Neuronal stem cell (in vitro differentiated cells): ENCODE measurements at regions not wholly inside any gene's neighbourhood (a gene's known extent, or its start where the extent isn't known, plus 50 kb on each side); places are given as distances from the start of the nearest gene placed in this dataset.

Experiments
- DNase-seq: peaks from one replicate; pipeline ENCODE4 v3.0.0-alpha.2; 2013; ENCODE audit warnings: low spot score
- H2AFZ ChIP-seq: one replicate; pipeline ENCODE4 v1.6.1; 2013; ENCODE audit warnings: mild to moderate bottlenecking, low read length, inconsistent platforms
- H2AK5ac ChIP-seq: 2 replicates; pipeline ENCODE4 v1.6.1; 2013; ENCODE audit warnings: low read depth, mild to moderate bottlenecking, inconsistent platforms, low read length, moderate library complexity, mixed read lengths
- H2BK120ac ChIP-seq: 2 replicates; pipeline ENCODE4 v1.6.1; 2013; ENCODE audit warnings: low read depth, mild to moderate bottlenecking, inconsistent platforms, low read length, moderate library complexity, mixed read lengths
- H2BK12ac ChIP-seq: one replicate; pipeline ENCODE4 v1.6.1; 2013; ENCODE audit warnings: low read length, inconsistent platforms
- H2BK15ac ChIP-seq: 2 replicates; pipeline ENCODE4 v1.6.1; 2013; ENCODE audit warnings: mild to moderate bottlenecking, low read length, inconsistent platforms, mixed read lengths
- H2BK5ac ChIP-seq: one replicate; pipeline ENCODE4 v1.6.1; 2013; ENCODE audit warnings: inconsistent platforms, mild to moderate bottlenecking, low read length, moderate library complexity
- H3K14ac ChIP-seq: one replicate; pipeline ENCODE4 v1.6.1; 2013; ENCODE audit warnings: low read length, inconsistent platforms
- H3K18ac ChIP-seq: 2 replicates; pipeline ENCODE4 v1.6.1; 2013; ENCODE audit warnings: low read length, inconsistent platforms
- H3K23ac ChIP-seq: 2 replicates; pipeline ENCODE4 v1.6.1; 2013; ENCODE audit warnings: low read depth, mild to moderate bottlenecking, mixed read lengths, low read length, inconsistent platforms; ENCODE audit not compliant: poor library complexity
- H3K27ac ChIP-seq: replicated peaks from 3 replicates; pipeline ENCODE4 v1.5.1; 2013; ENCODE audit warnings: low read length, inconsistent platforms
- H3K27me3 ChIP-seq, 3 experiments: 2 replicates each; pipeline ENCODE4 v1.6.1; 2013; ENCODE audit warnings: low read length in 3 of 3, mild to moderate bottlenecking in 2 of 3, inconsistent platforms in 1 of 3, low read depth in 1 of 3, mixed read lengths in 1 of 3, moderate library complexity in 1 of 3; ENCODE audit not compliant: control insufficient read depth in 3 of 3, insufficient read depth in 3 of 3
- H3K36me3 ChIP-seq, 2 donors: replicated peaks in 1 of 2; 2 replicates each; pipeline ENCODE4 v1.6.1; 2013; ENCODE audit warnings: low read length in 2 of 2; ENCODE audit not compliant: control insufficient read depth in 2 of 2, insufficient read depth in 2 of 2
- H3K4ac ChIP-seq: 2 replicates; pipeline ENCODE4 v1.6.1; 2013; ENCODE audit warnings: inconsistent platforms, mild to moderate bottlenecking, low read length, moderate library complexity
- H3K4me1 ChIP-seq, 2 donors: 1 replicate in 1 of 2; 2 replicates in 1 of 2; pipeline ENCODE4 v1.6.1; 2013; ENCODE audit warnings: low read length in 2 of 2, low read depth in 1 of 2; ENCODE audit not compliant: control insufficient read depth in 2 of 2, insufficient read depth in 1 of 2
- H3K4me2 ChIP-seq: one replicate; pipeline ENCODE4 v1.6.1; 2013; ENCODE audit warnings: mild to moderate bottlenecking, low read length, inconsistent platforms; ENCODE audit not compliant: insufficient read depth, poor library complexity, severe bottlenecking
- H3K4me3 ChIP-seq, 2 donors: 2 replicates each; pipeline ENCODE4 v1.5.1; 2013; ENCODE audit warnings: low read length in 2 of 2, mild to moderate bottlenecking in 2 of 2, inconsistent platforms in 1 of 2, moderate library complexity in 1 of 2
- H3K79me1 ChIP-seq: one replicate; pipeline ENCODE4 v1.6.1; 2013; ENCODE audit warnings: low read depth, mild to moderate bottlenecking, inconsistent platforms, low read length, moderate library complexity
- H3K9ac ChIP-seq: one replicate; pipeline ENCODE4 v1.6.1; 2013; ENCODE audit warnings: mild to moderate bottlenecking, low read depth, low read length, inconsistent platforms; ENCODE audit not compliant: poor library complexity
- H3K9me3 ChIP-seq, 2 donors: replicated peaks in 1 of 2; 2 replicates each; pipeline versions ENCODE3 to v1.6.1; 2013; ENCODE audit warnings: low read length in 2 of 2, mild to moderate bottlenecking in 2 of 2, inconsistent platforms in 1 of 2, low read depth in 1 of 2, mixed read lengths in 1 of 2, moderate library complexity in 1 of 2; ENCODE audit not compliant: control insufficient read depth in 2 of 2, insufficient read depth in 1 of 2
- H4K8ac ChIP-seq: one replicate; pipeline ENCODE4 v1.6.1; 2013; ENCODE audit warnings: low read depth, mild to moderate bottlenecking, inconsistent platforms, low read length, moderate library complexity
- H4K91ac ChIP-seq: one replicate; pipeline ENCODE4 v1.6.1; 2013; ENCODE audit warnings: low read length, low read depth, mild to moderate bottlenecking, inconsistent platforms; ENCODE audit not compliant: poor library complexity
- WGBS, 2 donors: extraction: QIAGEN DNeasy Blood & Tissue Kit; methylation state at CpG; one replicate each; pipeline ENCODE4 v1.1.7; 2013; ENCODE audit warnings: missing lambda C conversion rate in 2 of 2, mixed read lengths in 1 of 2; ENCODE audit not compliant: insufficient read length in 2 of 2, insufficient replicate concordance in 1 of 2; ENCODE audit errors: extremely low coverage in 2 of 2; 5-methylcytosine and 5-hydroxymethylcytosine counted together

DNA sequence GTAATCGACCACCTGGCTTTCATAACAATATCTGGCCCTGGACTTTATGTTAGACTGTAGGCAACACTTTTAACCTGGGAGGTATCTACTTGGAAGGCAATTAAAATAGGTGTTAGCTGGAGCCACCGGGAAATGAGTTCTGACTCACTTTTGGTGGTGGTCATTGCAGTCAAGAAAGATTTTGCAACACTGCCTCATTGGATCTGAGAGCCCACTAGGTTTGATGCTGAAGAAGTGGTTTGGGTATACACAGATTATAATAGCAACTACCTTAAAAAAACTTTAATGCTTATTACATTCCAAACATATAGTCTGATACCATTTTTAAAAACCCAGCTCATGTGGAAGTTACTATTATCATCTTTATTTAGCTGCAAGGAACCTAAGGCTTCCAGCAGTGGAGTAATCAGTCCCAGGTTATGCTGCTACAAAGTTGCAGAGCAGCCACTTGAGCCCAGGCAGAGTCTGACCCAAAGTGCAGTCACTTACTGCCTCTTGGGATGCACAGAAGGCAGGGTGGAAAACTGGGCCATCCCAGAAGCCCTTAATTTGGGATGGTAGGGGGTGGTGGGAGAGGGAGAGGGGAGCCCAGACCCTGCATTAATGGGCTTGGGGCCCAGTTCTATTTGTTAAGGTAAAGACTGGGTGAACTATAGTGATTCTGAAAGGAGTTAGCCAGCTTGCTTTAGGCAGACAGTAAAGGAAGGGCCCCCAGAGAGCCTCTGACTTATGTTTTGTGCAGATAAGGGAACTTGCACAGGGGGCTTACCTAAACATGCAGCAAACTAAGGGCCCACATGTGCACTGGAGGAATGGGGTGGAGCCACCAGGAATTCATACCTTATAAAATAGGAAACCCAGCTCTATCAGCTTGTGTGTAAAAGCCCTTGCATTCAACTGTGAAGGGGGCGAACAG, 149.4 kb downstream of the SNX19 start:
- no CpG with 5 or more reads among the region's 3 CpGs for WGBS, 2 donors
- H3K79me1 ChIP-seq, result no peaks in the 10 kb centered on the region

DNA sequence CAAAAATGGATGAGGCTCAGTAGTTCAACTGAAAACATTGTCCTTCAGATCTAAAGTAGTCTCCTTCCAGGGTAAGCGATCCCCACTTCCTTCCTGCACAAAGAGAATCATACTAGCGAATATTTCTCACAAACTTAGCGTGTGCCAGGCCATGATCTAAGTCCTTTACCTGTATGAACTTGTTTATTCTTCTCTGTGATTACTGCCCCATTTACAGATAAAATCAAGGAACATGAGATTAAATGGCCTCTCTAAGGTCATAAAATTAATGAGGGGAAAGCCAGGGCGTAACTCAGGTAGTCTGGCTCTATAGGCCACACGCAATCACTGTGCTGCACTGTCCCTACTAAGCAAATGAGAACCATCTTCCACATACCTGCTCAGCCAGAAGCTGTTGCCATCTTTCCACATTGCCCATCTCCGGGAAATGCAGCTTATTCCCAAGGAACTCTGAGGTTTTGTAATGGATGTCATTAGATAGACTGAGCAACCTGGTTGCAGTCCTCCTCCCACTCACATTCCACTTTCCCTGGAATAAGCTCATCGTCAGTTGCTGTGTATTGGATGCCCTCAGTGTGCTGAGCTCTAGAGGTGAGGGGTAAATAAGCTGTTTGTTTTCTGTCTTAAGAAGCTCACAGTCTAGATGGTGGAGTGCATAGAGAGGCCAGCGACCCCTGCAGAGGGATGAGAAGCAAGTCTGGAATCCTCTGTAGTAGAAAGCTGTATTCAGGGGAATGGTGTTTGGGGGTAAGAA, 146.3 kb downstream of the SNX19 start:
- Histone ChIP-seq H3K27me3 (no peaks in the 10 kb centered on the region), H3K23ac (no peak overlapping the region), H3K14ac (no peak overlapping the region), H3K36me3 (no peaks in the 10 kb centered on the region), H3K4me1 (peaks cover 6 to 22% of the 10 kb centered on the region in 2 donors), H3K9ac (no peak overlapping the region), H3K4me2 (no peak overlapping the region), H3K4me3 (no peak overlapping the region), H3K9me3 (peaks cover 2 to 10% of the 10 kb centered on the region in 2 donors), H2BK5ac (no peak overlapping the region), H3K27ac (no peak overlapping the region), H3K18ac (no peak overlapping the region), H3K4ac (no peak overlapping the region), H3K79me1 (no peaks in the 10 kb centered on the region), H4K8ac (no peak overlapping the region), H2AK5ac (no peak overlapping the region), H2BK15ac (no peak overlapping the region), H2BK120ac (no peak overlapping the region), H2AFZ (no peak overlapping the region), H2BK12ac (no peak overlapping the region), H4K91ac (no peak overlapping the region)
- DNase-seq, result no peak
- WGBS, 2 donors, result no CpG with 5 or more reads among the region's 8 CpGs

More for the DNA sequence above, 149.4 kb downstream of the SNX19 start:
- Histone ChIP-seq H3K4me2 (no peak overlapping the region), H2BK5ac (no peak overlapping the region), H3K4me1 (peaks cover 12 to 15% of the 10 kb centered on the region in 2 donors), H2BK12ac (no peak overlapping the region), H2AFZ (no peak overlapping the region), H2BK15ac (no peak overlapping the region), H3K36me3 (no peaks in the 10 kb centered on the region), H3K27me3 (no peaks in the 10 kb centered on the region), H3K14ac (no peak overlapping the region), H3K23ac (no peak overlapping the region), H3K18ac (no peak overlapping the region), H2AK5ac (no peak overlapping the region), H2BK120ac (no peak overlapping the region), H4K8ac (no peak overlapping the region), H3K27ac (no peak overlapping the region), H3K4me3 (no peak overlapping the region), H3K9ac (no peak overlapping the region), H3K4ac (no peak overlapping the region), H3K9me3 (peaks cover 2 to 10% of the 10 kb centered on the region in 2 donors), H4K91ac (no peak overlapping the region)
- no peak for DNase-seq

DNA sequence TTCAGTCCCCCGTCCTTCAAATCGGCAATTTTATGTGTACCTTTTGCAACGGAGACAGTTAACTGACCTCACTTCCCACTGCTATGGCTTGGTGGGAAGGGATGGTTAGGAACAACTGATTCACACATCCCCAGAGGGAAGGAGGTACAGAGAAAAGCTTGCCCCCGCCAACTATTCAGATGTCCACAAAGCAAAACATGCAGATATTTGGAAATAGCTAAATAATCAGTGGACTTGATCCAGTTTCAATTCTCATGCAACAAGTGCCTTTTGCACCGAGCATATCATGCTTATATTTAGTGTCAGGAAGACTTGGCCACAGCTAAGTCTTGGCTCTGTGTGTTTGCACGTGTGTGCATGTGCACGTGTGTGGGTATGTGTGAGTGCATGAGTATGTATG, 144.6 kb downstream of the SNX19 start:
- Histone ChIP-seq H3K27me3 (no peaks in the 10 kb centered on the region), H4K91ac (no peak overlapping the region), H2AK5ac (no peak overlapping the region), H3K9ac (no peak overlapping the region), H3K23ac (no peak overlapping the region), H3K79me1 (no peaks in the 10 kb centered on the region), H3K27ac (no peak overlapping the region), H2BK15ac (no peak overlapping the region), H3K36me3 (no peaks in the 10 kb centered on the region), H2BK12ac (no peak overlapping the region), H3K4me2 (no peak overlapping the region), H3K4ac (no peak overlapping the region), H3K4me1 (peaks cover 6 to 22% of the 10 kb centered on the region in 2 donors), H3K18ac (no peak overlapping the region), H3K4me3 (no peak overlapping the region), H3K9me3 (peaks cover 2 to 10% of the 10 kb centered on the region in 2 donors), H2AFZ (peak overlapping the region; percentile 50), H3K14ac (no peak overlapping the region), H4K8ac (no peak overlapping the region), H2BK120ac (no peak overlapping the region), H2BK5ac (no peak overlapping the region)
- no CpG with 5 or more reads among the region's 7 CpGs for WGBS, 2 donors
- DNase-seq, result no peak
